ENCODE measurements at regions not wholly inside any gene's neighbourhood (a gene's known extent, or its start where the extent isn't known, plus 50 kb on each side); places are given as distances from the start of the nearest gene placed in this dataset.
"Not testable (repeated sequence)": the region's sequence is repeated elsewhere in the genome, so short reads cannot be mapped to it uniquely, and the experiment has no call there.

GRCh38 chr1:98286656-98287055 is 365.8 kb upstream of the DPYD start:
- no peak for TF ChIP-seq CTCF (conservative IDR thresholded peaks at IDR 0.05)

GRCh38 chr1:98285286-98285685 is 364.5 kb upstream of the DPYD start:
- not testable (repeated sequence) for H3K27ac ChIP-seq

More at GRCh38 chr1:98286656-98287055, 365.8 kb upstream of the DPYD start:
- H3K27ac ChIP-seq, result no peak overlapping the region

GRCh38 chr1:98280049-98280448 is 359.2 kb upstream of the DPYD start:
- no peak for TF ChIP-seq CTCF (conservative IDR thresholded peaks at IDR 0.05)
- H3K27ac ChIP-seq, result no peak overlapping the region

- TF ChIP-seq CTCF (conservative IDR thresholded peaks at IDR 0.05), result no peak
- no peak overlapping the region for H3K27ac ChIP-seq
Observed at GRCh38 chr1:98278055-98278454, 357.2 kb upstream of the DPYD start.

GRCh38 chr1:98277118-98277517 is 356.3 kb upstream of the DPYD start:
- H3K27ac ChIP-seq, result no peak overlapping the region
- no peak for TF ChIP-seq CTCF (conservative IDR thresholded peaks at IDR 0.05)

GRCh38 chr1:98276514-98276913 is 355.7 kb upstream of the DPYD start:
- no peak overlapping the region for H3K27ac ChIP-seq
- no peak for TF ChIP-seq CTCF (conservative IDR thresholded peaks at IDR 0.05)

GRCh38 chr1:98268316-98268715 is 347.5 kb upstream of the DPYD start:
- H3K27ac ChIP-seq, result no peak overlapping the region
- no peak for TF ChIP-seq CTCF (conservative IDR thresholded peaks at IDR 0.05)

GRCh38 chr1:98267423-98267822 is 346.6 kb upstream of the DPYD start:
- TF ChIP-seq CTCF (conservative IDR thresholded peaks at IDR 0.05), result no peak
- H3K27ac ChIP-seq, result no peak overlapping the region

Data from VCaP (cell line).